DMS 273 (cell line): ENCODE measurements at regions not wholly inside any gene's neighbourhood (a gene's known extent, or its start where the extent isn't known, plus 50 kb on each side); places are given as distances from the start of the nearest gene placed in this dataset.

Experiments used
- DNase-seq: peaks from one replicate; lab custom pipeline; 2025; ENCODE audit not compliant: unreplicated experiment; lab: John Stamatoyannopoulos, UW

GRCh38 chr4:137343221-137343620, 189.1 kb downstream of the PCDH18 start:
- no peak for DNase-seq

GRCh38 chr4:137333031-137333430, 199.3 kb downstream of the PCDH18 start:
- no peak for DNase-seq

- no peak for DNase-seq
Observed at GRCh38 chr4:137312257-137312656, 220.0 kb downstream of the PCDH18 start.

- DNase-seq: peak; percentile 26
Observed at GRCh38 chr4:137310593-137311490, 221.5 kb downstream of the PCDH18 start.

GRCh38 chr4:137310166-137310565, 222.1 kb downstream of the PCDH18 start:
- peak; percentile 4 for DNase-seq

GRCh38 chr4:137309424-137309823, 222.9 kb downstream of the PCDH18 start:
- DNase-seq: no peak

GRCh38 chr4:137307806-137308205, 224.5 kb downstream of the PCDH18 start:
- DNase-seq: no peak

- no peak for DNase-seq
Observed at GRCh38 chr4:137300776-137301175, 231.5 kb downstream of the PCDH18 start.

- no peak for DNase-seq
Observed at GRCh38 chr4:137299281-137299680, 233.0 kb downstream of the PCDH18 start.

- no peak for DNase-seq
Observed at GRCh38 chr4:137293281-137293680, 239.0 kb downstream of the PCDH18 start.

- peak; percentile 5 for DNase-seq
Observed at GRCh38 chr4:137283737-137284136, 248.6 kb downstream of the PCDH18 start.

- no peak for DNase-seq
Observed at GRCh38 chr4:137278431-137278830, 253.9 kb downstream of the PCDH18 start.

- no peak for DNase-seq
Observed at GRCh38 chr4:137274404-137274803, 257.9 kb downstream of the PCDH18 start.

- no peak for DNase-seq
Observed at GRCh38 chr4:137267024-137267423, 265.3 kb downstream of the PCDH18 start.

GRCh38 chr4:137266511-137266910, 265.8 kb downstream of the PCDH18 start:
- DNase-seq: no peak

GRCh38 chr4:137263206-137263605, 269.1 kb downstream of the PCDH18 start:
- DNase-seq: no peak

- DNase-seq: no peak
Observed at GRCh38 chr4:137253949-137254348, 278.3 kb downstream of the PCDH18 start.

GRCh38 chr4:137249112-137249511, 283.2 kb downstream of the PCDH18 start:
- no peak for DNase-seq

GRCh38 chr4:137238456-137239162, 293.7 kb downstream of the PCDH18 start:
- no peak for DNase-seq

GRCh38 chr4:137226900-137227299, 305.4 kb downstream of the PCDH18 start:
- peak; percentile 40 for DNase-seq

- no peak for DNase-seq
Observed at GRCh38 chr4:137226221-137226620, 306.1 kb downstream of the PCDH18 start.
